ENCODE measurements at regions not wholly inside any gene's neighbourhood (a gene's known extent, or its start where the extent isn't known, plus 50 kb on each side); places are given as distances from the start of the nearest gene placed in this dataset.

- no peak for TF ChIP-seq CTCF (IDR thresholded peaks at IDR 0.05; ENCODE audit: control insufficient read depth, extremely low read depth, insufficient read depth)
- H3K4me3 ChIP-seq (ENCODE audit: low read depth, low read length), result no peak overlapping the region
- no peak for DNase-seq (ENCODE audit: low read depth)
These were observed 767.2 kb upstream of the SLC10A2 start for GRCh38 chr13:103833294-103833852.

GRCh38 chr13:103815619-103816018, 749.4 kb upstream of the SLC10A2 start:
- TF ChIP-seq CTCF (IDR thresholded peaks at IDR 0.05; ENCODE audit: control insufficient read depth, extremely low read depth, insufficient read depth), result no peak
- DNase-seq (ENCODE audit: low read depth), result no peak
- no peak overlapping the region for H3K4me3 ChIP-seq (ENCODE audit: low read depth, low read length)

- no peak for DNase-seq (ENCODE audit: low read depth)
- TF ChIP-seq CTCF (IDR thresholded peaks at IDR 0.05; ENCODE audit: control insufficient read depth, extremely low read depth, insufficient read depth), result no peak
- no peak overlapping the region for H3K4me3 ChIP-seq (ENCODE audit: low read depth, low read length)
These were observed 746.8 kb upstream of the SLC10A2 start for GRCh38 chr13:103812971-103813370.

GRCh38 chr13:103812558-103812957, 746.3 kb upstream of the SLC10A2 start:
- no peak for TF ChIP-seq CTCF (IDR thresholded peaks at IDR 0.05; ENCODE audit: control insufficient read depth, extremely low read depth, insufficient read depth)
- no peak for DNase-seq (ENCODE audit: low read depth)
- no peak overlapping the region for H3K4me3 ChIP-seq (ENCODE audit: low read depth, low read length)

GRCh38 chr13:103810026-103810425, 743.8 kb upstream of the SLC10A2 start:
- no peak overlapping the region for H3K4me3 ChIP-seq (ENCODE audit: low read depth, low read length)
- TF ChIP-seq CTCF (IDR thresholded peaks at IDR 0.05; ENCODE audit: control insufficient read depth, extremely low read depth, insufficient read depth), result no peak
- DNase-seq (ENCODE audit: low read depth), result no peak

GRCh38 chr13:103805771-103806170, 739.6 kb upstream of the SLC10A2 start:
- H3K4me3 ChIP-seq (ENCODE audit: low read depth, low read length), result no peak overlapping the region
- DNase-seq (ENCODE audit: low read depth), result no peak
- TF ChIP-seq CTCF (IDR thresholded peaks at IDR 0.05; ENCODE audit: control insufficient read depth, extremely low read depth, insufficient read depth), result no peak

GRCh38 chr13:103803349-103803748, 737.1 kb upstream of the SLC10A2 start:
- H3K4me3 ChIP-seq (ENCODE audit: low read depth, low read length), result no peak overlapping the region
- no peak for TF ChIP-seq CTCF (IDR thresholded peaks at IDR 0.05; ENCODE audit: control insufficient read depth, extremely low read depth, insufficient read depth)
- no peak for DNase-seq (ENCODE audit: low read depth)

Data from LNCaP clone FGC (cell line).